K562 (cell line): ENCODE measurements at regions not wholly inside any gene's neighbourhood (a gene's known extent, or its start where the extent isn't known, plus 50 kb on each side); places are given as distances from the start of the nearest gene placed in this dataset.

Experiments
- PHB ChIP-seq: fragments of 250-450 bp; sonication (Bioruptor Pico); IDR thresholded peaks from 2 replicates; pipeline ENCODE4 v1.5.0; 2021
- PYGO2 ChIP-seq: fragments of 450-650 bp; IDR thresholded peaks from 2 replicates; pipeline ENCODE4 v1.6.1; 2016; ENCODE audit warnings: mild to moderate bottlenecking, missing genetic modification characterization, moderate library complexity, missing compliant biosample characterization
- ZNF174 ChIP-seq: fragments of 250-450 bp; sonication (Bioruptor Pico); IDR thresholded peaks from 2 replicates; pipeline ENCODE4 v1.4.0; 2020; ENCODE audit warnings: mild to moderate bottlenecking
- TF ChIP-seq, protein P1 (sequence below): fragments of 450-650 bp; IDR thresholded peaks from 2 replicates; pipeline ENCODE4 v1.6.1; 2016; ENCODE audit warnings: low read depth
- TF ChIP-seq, protein P2 (sequence below), 2 experiments: fragments of 450-650 bp in 1 of 2; IDR thresholded peaks; 2 replicates each; pipeline ENCODE4 v1.6.1; 2011 to 2017; ENCODE audit warnings: low read depth in 2 of 2, antibody characterized with exemption in 1 of 2, borderline replicate concordance in 1 of 2, low read length in 1 of 2, mild to moderate bottlenecking in 1 of 2, mixed read lengths in 1 of 2; ENCODE audit not compliant: control insufficient read depth in 1 of 2
- TF ChIP-seq, protein P3 (sequence below): fragments of 450-650 bp; formaldehyde crosslinking; IDR thresholded peaks from 2 replicates; pipeline ENCODE4 v1.4.0; 2020; ENCODE audit warnings: mild to moderate bottlenecking, mixed read lengths

DNA sequence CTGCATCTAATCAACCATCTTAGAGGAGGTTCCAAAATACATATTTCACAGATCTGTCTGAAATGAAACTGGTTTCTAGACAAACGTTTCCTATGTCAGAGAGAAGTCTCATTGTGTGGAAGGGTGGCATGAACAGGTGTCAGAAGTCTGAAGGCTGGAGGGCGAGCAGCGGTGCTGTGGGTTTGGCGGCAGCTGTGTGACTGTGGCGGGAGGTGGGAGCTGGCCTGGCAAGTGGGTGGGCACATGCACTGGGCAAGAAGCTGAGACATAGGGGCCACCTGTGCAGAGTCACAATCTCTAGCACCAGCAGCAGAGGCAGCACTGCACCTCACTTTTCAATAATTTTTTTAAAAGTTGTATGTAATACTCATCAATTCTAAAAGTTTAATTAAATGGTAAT, 346.3 kb downstream of the DSC3 start (continued):
- TF ChIP-seq, protein P1, sequence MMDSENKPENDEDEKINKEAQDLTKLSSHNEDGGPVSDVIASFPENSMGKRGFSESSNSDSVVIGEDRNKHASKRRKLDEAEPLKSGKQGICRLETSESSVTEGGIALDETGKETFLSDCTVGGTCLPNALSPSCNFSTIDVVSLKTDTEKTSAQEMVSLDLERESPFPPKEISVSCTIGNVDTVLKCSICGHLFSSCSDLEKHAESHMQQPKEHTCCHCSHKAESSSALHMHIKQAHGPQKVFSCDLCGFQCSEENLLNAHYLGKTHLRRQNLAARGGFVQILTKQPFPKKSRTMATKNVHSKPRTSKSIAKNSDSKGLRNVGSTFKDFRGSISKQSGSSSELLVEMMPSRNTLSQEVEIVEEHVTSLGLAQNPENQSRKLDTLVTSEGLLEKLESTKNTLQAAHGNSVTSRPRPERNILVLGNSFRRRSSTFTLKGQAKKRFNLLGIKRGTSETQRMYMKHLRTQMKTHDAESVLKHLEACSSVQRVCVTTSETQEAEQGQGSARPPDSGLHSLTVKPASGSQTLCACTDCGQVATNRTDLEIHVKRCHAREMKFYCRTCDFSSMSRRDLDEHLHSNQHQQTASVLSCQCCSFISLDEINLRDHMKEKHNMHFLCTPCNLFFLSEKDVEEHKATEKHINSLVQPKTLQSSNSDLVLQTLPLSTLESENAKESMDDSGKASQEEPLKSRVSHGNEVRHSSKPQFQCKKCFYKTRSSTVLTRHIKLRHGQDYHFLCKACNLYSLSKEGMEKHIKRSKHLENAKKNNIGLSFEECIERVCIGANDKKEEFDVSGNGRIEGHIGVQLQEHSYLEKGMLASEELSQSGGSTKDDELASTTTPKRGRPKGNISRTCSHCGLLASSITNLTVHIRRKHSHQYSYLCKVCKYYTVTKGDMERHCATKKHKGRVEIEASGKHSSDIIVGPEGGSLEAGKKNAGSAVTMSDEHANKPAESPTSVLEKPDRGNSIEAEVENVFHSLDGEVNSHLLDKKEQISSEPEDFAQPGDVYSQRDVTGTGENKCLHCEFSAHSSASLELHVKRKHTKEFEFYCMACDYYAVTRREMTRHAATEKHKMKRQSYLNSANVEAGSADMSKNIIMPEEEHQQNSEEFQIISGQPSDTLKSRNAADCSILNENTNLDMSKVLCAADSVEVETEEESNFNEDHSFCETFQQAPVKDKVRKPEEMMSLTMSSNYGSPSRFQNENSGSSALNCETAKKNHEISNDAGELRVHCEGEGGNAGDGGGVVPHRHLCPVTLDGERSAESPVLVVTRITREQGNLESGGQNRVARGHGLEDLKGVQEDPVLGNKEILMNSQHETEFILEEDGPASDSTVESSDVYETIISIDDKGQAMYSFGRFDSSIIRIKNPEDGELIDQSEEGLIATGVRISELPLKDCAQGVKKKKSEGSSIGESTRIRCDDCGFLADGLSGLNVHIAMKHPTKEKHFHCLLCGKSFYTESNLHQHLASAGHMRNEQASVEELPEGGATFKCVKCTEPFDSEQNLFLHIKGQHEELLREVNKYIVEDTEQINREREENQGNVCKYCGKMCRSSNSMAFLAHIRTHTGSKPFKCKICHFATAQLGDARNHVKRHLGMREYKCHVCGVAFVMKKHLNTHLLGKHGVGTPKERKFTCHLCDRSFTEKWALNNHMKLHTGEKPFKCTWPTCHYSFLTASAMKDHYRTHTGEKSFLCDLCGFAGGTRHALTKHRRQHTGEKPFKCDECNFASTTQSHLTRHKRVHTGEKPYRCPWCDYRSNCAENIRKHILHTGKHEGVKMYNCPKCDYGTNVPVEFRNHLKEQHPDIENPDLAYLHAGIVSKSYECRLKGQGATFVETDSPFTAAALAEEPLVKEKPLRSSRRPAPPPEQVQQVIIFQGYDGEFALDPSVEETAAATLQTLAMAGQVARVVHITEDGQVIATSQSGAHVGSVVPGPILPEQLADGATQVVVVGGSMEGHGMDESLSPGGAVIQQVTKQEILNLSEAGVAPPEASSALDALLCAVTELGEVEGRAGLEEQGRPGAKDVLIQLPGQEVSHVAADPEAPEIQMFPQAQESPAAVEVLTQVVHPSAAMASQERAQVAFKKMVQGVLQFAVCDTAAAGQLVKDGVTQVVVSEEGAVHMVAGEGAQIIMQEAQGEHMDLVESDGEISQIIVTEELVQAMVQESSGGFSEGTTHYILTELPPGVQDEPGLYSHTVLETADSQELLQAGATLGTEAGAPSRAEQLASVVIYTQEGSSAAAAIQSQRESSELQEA: no peak
- TF ChIP-seq PHB (CRISPR knock-in tag): no peak
- TF ChIP-seq, protein P2, sequence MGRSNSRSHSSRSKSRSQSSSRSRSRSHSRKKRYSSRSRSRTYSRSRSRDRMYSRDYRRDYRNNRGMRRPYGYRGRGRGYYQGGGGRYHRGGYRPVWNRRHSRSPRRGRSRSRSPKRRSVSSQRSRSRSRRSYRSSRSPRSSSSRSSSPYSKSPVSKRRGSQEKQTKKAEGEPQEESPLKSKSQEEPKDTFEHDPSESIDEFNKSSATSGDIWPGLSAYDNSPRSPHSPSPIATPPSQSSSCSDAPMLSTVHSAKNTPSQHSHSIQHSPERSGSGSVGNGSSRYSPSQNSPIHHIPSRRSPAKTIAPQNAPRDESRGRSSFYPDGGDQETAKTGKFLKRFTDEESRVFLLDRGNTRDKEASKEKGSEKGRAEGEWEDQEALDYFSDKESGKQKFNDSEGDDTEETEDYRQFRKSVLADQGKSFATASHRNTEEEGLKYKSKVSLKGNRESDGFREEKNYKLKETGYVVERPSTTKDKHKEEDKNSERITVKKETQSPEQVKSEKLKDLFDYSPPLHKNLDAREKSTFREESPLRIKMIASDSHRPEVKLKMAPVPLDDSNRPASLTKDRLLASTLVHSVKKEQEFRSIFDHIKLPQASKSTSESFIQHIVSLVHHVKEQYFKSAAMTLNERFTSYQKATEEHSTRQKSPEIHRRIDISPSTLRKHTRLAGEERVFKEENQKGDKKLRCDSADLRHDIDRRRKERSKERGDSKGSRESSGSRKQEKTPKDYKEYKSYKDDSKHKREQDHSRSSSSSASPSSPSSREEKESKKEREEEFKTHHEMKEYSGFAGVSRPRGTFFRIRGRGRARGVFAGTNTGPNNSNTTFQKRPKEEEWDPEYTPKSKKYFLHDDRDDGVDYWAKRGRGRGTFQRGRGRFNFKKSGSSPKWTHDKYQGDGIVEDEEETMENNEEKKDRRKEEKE (IDR thresholded peaks at IDR 0.05; ENCODE audit: borderline replicate concordance in 1 of 2, control insufficient read depth in 1 of 2, low read depth in 2 of 2, low read length in 1 of 2): no peak
- TF ChIP-seq, protein P3, sequence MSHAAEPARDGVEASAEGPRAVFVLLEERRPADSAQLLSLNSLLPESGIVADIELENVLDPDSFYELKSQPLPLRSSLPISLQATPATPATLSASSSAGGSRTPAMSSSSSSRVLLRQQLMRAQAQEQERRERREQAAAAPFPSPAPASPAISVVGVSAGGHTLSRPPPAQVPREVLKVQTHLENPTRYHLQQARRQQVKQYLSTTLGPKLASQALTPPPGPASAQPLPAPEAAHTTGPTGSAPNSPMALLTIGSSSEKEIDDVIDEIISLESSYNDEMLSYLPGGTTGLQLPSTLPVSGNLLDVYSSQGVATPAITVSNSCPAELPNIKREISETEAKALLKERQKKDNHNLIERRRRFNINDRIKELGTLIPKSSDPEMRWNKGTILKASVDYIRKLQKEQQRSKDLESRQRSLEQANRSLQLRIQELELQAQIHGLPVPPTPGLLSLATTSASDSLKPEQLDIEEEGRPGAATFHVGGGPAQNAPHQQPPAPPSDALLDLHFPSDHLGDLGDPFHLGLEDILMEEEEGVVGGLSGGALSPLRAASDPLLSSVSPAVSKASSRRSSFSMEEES (CRISPR knock-in tag): no peak
- TF ChIP-seq ZNF174 (CRISPR knock-in tag): no peak
- TF ChIP-seq PYGO2 (tag): no peak
